ENCODE measurements at regions not wholly inside any gene's neighbourhood (a gene's known extent, or its start where the extent isn't known, plus 50 kb on each side); places are given as distances from the start of the nearest gene placed in this dataset.

GRCh38 chr5:82332886-82333615, 54.9 kb upstream of the RPS23 start:
- no peak overlapping the region for H3K9ac ChIP-seq
- no peak for DNase-seq (ENCODE audit: low spot score)
- TF ChIP-seq CTCF (IDR thresholded peaks at IDR 0.05): no peak
- TF ChIP-seq EZH2 (IDR thresholded peaks at IDR 0.05): no peak
- TF ChIP-seq EZH2phosphoT487 (IDR thresholded peaks at IDR 0.05): no peak

GRCh38 chr5:82332064-82332855, 54.1 kb upstream of the RPS23 start:
- H3K27ac Mint-ChIP-seq: no peak overlapping the region
- Histone ChIP-seq H3F3A (ENCODE audit: low read depth) (no peaks in the 10 kb centered on the region), H3K9ac (no peak overlapping the region), H4K20me1 (ENCODE audit: low read depth) (no peaks in the 10 kb centered on the region), H3K4me2 (no peak overlapping the region), H3K4me3 (no peak overlapping the region), H3K9me3 (ENCODE audit: low read depth) (no peaks in the 10 kb centered on the region), H3K79me2 (ENCODE audit: low read depth) (no peaks in the 10 kb centered on the region), H3K4me1 (peaks cover 8% of the 10 kb centered on the region), H2AFZ (replicated peaks) (no peak overlapping the region), H3K27me3 (no peaks in the 10 kb centered on the region), H3K27ac (no peak overlapping the region), H3K36me3 (no peaks in the 10 kb centered on the region)
- no peak overlapping the region for H3K4me3 Mint-ChIP-seq
- no peaks in the 10 kb centered on the region for H3K36me3 Mint-ChIP-seq
- H3K9me3 Mint-ChIP-seq: no peaks in the 10 kb centered on the region
- DNase-seq (ENCODE audit: low spot score): no peak
- peaks cover 2% of the 10 kb centered on the region for H3K27me3 Mint-ChIP-seq (ENCODE audit: insufficient read depth, low read depth)
- TF ChIP-seq EZH2phosphoT487 (IDR thresholded peaks at IDR 0.05) (no peak), CTCF (IDR thresholded peaks at IDR 0.05) (no peak), EZH2 (IDR thresholded peaks at IDR 0.05) (no peak)
- peaks cover 8% of the 10 kb centered on the region for H3K4me1 Mint-ChIP-seq

More at GRCh38 chr5:82332886-82333615, 54.9 kb upstream of the RPS23 start:
- Mint-ChIP-seq H3K4me1 (peaks cover 10% of the 10 kb centered on the region), H3K27me3 (ENCODE audit: insufficient read depth, low read depth) (peaks cover 4% of the 10 kb centered on the region), H3K36me3 (no peaks in the 10 kb centered on the region), H3K9me3 (no peaks in the 10 kb centered on the region), H3K4me3 (no peak overlapping the region), H3K27ac (no peak overlapping the region)
- no peaks in the 10 kb centered on the region for H3K36me3 ChIP-seq
- no peaks in the 10 kb centered on the region for H3K27me3 ChIP-seq
- no peak overlapping the region for H3K4me2 ChIP-seq
- H3F3A ChIP-seq (ENCODE audit: low read depth): no peaks in the 10 kb centered on the region
- no peak overlapping the region for H3K4me3 ChIP-seq
- H3K79me2 ChIP-seq (ENCODE audit: low read depth): no peaks in the 10 kb centered on the region
- no peak overlapping the region for H2AFZ ChIP-seq (replicated peaks)
- no peak overlapping the region for H3K27ac ChIP-seq
- H3K9me3 ChIP-seq (ENCODE audit: low read depth): no peaks in the 10 kb centered on the region
- H4K20me1 ChIP-seq (ENCODE audit: low read depth): no peaks in the 10 kb centered on the region
- H3K4me1 ChIP-seq: peaks cover 8% of the 10 kb centered on the region

GRCh38 chr5:82331557-82331956, 53.4 kb upstream of the RPS23 start:
- Histone ChIP-seq H3K4me3 (no peak overlapping the region), H3K36me3 (no peaks in the 10 kb centered on the region), H3K9ac (no peak overlapping the region), H4K20me1 (ENCODE audit: low read depth) (no peaks in the 10 kb centered on the region), H3F3A (ENCODE audit: low read depth) (no peaks in the 10 kb centered on the region), H2AFZ (replicated peaks) (no peak overlapping the region), H3K79me2 (ENCODE audit: low read depth) (no peaks in the 10 kb centered on the region), H3K4me2 (no peak overlapping the region), H3K27me3 (no peaks in the 10 kb centered on the region), H3K9me3 (ENCODE audit: low read depth) (no peaks in the 10 kb centered on the region), H3K4me1 (peaks cover 8% of the 10 kb centered on the region), H3K27ac (no peak overlapping the region)
- Mint-ChIP-seq H3K36me3 (no peaks in the 10 kb centered on the region), H3K4me3 (no peak overlapping the region), H3K9me3 (no peaks in the 10 kb centered on the region), H3K4me1 (peaks cover 6% of the 10 kb centered on the region), H3K27me3 (ENCODE audit: insufficient read depth, low read depth) (peaks cover 2% of the 10 kb centered on the region), H3K27ac (no peak overlapping the region)
- no peak for DNase-seq (ENCODE audit: low spot score)
- TF ChIP-seq CTCF (IDR thresholded peaks at IDR 0.05) (no peak), EZH2phosphoT487 (IDR thresholded peaks at IDR 0.05) (no peak), EZH2 (IDR thresholded peaks at IDR 0.05) (no peak)
